ENCODE measurements at regions not wholly inside any gene's neighbourhood (a gene's known extent, or its start where the extent isn't known, plus 50 kb on each side); places are given as distances from the start of the nearest gene placed in this dataset.

DNA sequence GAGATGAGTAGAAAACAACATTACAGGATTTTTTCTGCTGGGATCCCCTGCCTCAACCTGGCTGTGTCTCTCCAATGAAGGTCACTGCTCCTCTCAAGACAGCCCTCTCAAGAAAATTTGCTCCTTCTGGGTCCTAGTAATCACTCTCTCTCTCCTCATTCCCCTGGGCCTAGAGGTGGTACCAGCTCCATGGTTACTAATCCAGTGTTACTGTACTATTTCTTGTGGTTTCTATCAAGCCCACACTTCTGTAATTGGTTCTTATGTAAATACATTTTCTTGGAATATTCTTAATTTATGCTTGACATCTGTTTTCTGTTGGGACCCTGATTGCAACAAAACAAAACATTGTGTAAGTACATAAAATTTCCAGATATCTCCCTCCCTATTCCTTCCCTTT is 123.8 kb upstream of the RORB start:
- Histone ChIP-seq H3K36me3 (no peaks in the 10 kb centered on the region), H3K4me3 (no peak overlapping the region), H3K9me3 (no peaks in the 10 kb centered on the region), H3K4me1 (no peaks in the 10 kb centered on the region), H3K27me3 (no peaks in the 10 kb centered on the region), H3K27ac (no peak overlapping the region)
- intact Hi-C loops (cut with DNase I): loop anchor here in 1 of 10 donors (10.0 kb wide), 1 partner anchor 59 kb away; no protein-coding TSS in a partner anchor
- DNase-seq: no peak
- ATAC-seq: no peak
- no peak for TF ChIP-seq POLR2A (IDR thresholded peaks at IDR 0.05)
- TF ChIP-seq, protein P1, sequence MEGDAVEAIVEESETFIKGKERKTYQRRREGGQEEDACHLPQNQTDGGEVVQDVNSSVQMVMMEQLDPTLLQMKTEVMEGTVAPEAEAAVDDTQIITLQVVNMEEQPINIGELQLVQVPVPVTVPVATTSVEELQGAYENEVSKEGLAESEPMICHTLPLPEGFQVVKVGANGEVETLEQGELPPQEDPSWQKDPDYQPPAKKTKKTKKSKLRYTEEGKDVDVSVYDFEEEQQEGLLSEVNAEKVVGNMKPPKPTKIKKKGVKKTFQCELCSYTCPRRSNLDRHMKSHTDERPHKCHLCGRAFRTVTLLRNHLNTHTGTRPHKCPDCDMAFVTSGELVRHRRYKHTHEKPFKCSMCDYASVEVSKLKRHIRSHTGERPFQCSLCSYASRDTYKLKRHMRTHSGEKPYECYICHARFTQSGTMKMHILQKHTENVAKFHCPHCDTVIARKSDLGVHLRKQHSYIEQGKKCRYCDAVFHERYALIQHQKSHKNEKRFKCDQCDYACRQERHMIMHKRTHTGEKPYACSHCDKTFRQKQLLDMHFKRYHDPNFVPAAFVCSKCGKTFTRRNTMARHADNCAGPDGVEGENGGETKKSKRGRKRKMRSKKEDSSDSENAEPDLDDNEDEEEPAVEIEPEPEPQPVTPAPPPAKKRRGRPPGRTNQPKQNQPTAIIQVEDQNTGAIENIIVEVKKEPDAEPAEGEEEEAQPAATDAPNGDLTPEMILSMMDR (IDR thresholded peaks at IDR 0.05): no peak

DNA sequence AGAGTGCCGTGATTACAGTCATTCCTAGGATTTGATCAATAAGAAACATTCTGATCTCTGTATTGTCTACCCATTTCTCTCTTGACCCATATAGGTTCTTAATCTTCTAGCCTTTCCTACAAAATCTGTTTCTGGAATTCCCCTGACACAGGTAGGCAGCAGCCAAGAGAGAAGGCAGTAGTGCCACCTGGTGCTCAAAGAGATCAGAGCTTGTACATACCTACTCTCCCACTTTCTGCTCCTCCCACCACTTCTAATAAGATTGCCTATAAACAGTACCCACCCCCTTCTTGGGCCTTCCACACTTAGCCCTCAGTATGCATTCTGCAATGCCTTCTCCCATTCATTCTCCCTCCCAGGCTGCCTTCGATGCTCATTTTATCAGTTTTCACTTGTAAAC is 117.4 kb upstream of the RORB start:
- ATAC-seq: peak in 1 of 4 donors; percentile 27
- WGBS, 4 donors: 44 to 62% (median 53%) methylated on average over 2 of the region's 2 CpGs
- intact Hi-C loops (cut with DNase I): loop anchor here in 1 of 10 donors (10.0 kb wide), 1 partner anchor 65 kb away; no protein-coding TSS in a partner anchor
- no peaks in the 10 kb centered on the region for H3K27me3 ChIP-seq
- H3K4me1 ChIP-seq: no peaks in the 10 kb centered on the region
- TF ChIP-seq POLR2A (IDR thresholded peaks at IDR 0.05): no peak
- TF ChIP-seq, protein P1 (IDR thresholded peaks at IDR 0.05): peak in 2 of 12 donors; percentile 11 to 22
- H3K4me3 ChIP-seq: no peak overlapping the region
- H3K9me3 ChIP-seq: no peaks in the 10 kb centered on the region
- no peaks in the 10 kb centered on the region for H3K36me3 ChIP-seq
- H3K27ac ChIP-seq: no peak overlapping the region
- no peak for DNase-seq

DNA sequence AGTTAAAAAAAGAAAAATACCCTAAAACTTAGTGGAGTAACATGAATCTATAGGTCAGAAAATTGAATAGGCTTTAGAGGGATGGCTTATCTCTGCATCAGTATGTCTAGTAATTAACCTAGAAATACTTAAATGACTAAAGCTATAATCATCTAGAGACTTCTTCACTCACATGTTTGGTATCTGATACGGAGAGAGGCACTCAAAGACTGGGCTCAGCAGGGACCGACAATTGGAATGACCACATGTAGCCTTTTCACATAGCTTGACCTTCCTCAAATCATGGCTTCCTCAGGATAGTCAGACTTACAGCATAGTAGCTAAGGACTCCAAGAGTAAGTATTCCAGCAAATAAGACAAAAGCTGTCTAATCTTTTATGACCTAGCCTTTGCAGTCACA is 105.3 kb upstream of the RORB start:
- intact Hi-C loops (cut with DNase I): no loop called here
- no peaks in the 10 kb centered on the region for H3K36me3 ChIP-seq

DNA sequence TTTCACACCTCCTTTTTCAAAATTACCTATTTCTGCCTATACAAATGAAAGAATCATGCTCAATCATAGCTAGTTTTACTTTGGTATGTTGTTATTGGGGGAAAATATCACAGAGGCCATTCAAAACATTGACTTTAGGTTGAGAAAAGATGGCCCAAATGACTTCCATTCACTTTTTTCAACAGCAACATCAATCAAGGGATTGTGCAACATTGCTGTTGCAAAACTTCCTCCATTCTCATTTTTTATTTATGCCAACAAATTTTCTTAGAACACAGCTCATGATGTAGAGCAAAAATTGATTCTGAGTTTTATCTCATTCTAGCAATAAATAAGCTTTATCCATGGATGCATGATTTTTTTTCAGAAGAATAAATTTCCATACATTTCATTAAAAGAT is 93.6 kb upstream of the RORB start:
- no peak for TF ChIP-seq POLR2A (IDR thresholded peaks at IDR 0.05)
- TF ChIP-seq, protein P1 (IDR thresholded peaks at IDR 0.05): no peak
- H3K9me3 ChIP-seq: peaks cover 0 to 31% (median 18%) of the 10 kb centered on the region in 12 donors
- no peak for ATAC-seq
- no peaks in the 10 kb centered on the region for H3K36me3 ChIP-seq
- no peaks in the 10 kb centered on the region for H3K4me1 ChIP-seq
- H3K4me3 ChIP-seq: no peak overlapping the region
- no peak for DNase-seq
- no peaks in the 10 kb centered on the region for H3K27me3 ChIP-seq
- intact Hi-C loops (cut with DNase I): no loop called here
- no peak overlapping the region for H3K27ac ChIP-seq

More for the DNA sequence above, 105.3 kb upstream of the RORB start:
- H3K27me3 ChIP-seq: no peaks in the 10 kb centered on the region
- no peak overlapping the region for H3K27ac ChIP-seq
- DNase-seq (no peak), ATAC-seq (no peak)
- no peak overlapping the region for H3K4me3 ChIP-seq
- TF ChIP-seq, protein P1 (IDR thresholded peaks at IDR 0.05): no peak
- TF ChIP-seq POLR2A (IDR thresholded peaks at IDR 0.05): no peak
- H3K4me1 ChIP-seq: no peaks in the 10 kb centered on the region
- H3K9me3 ChIP-seq: no peaks in the 10 kb centered on the region
- 51 to 94% (median 79%) methylated on average over 2 of the region's 2 CpGs for WGBS, 4 donors

Measured in heart left ventricle (tissue), 16 donors.